ENCODE measurements at regions not wholly inside any gene's neighbourhood (a gene's known extent, or its start where the extent isn't known, plus 50 kb on each side); places are given as distances from the start of the nearest gene placed in this dataset.

GRCh38 chr11:15341587-15341986 lies 226.9 kb downstream of the INSC start:
- Histone ChIP-seq H3K4me3 (no peak overlapping the region), H3K27me3 (no peaks in the 10 kb centered on the region), H3K36me3 (no peaks in the 10 kb centered on the region), H3K4me1 (no peaks in the 10 kb centered on the region), H3K9me3 (no peaks in the 10 kb centered on the region), H3K27ac (no peak overlapping the region)
- TF ChIP-seq POLR2A (IDR thresholded peaks at IDR 0.05), result no peak
- no peak for TF ChIP-seq CTCF (IDR thresholded peaks at IDR 0.05)
- DNase-seq, result no peak

- Histone ChIP-seq H3K27me3 (no peaks in the 10 kb centered on the region), H3K9me3 (no peaks in the 10 kb centered on the region), H3K27ac (no peak overlapping the region), H3K36me3 (no peaks in the 10 kb centered on the region), H3K4me3 (no peak overlapping the region), H3K4me1 (no peaks in the 10 kb centered on the region)
- no peak for DNase-seq
- TF ChIP-seq POLR2A (IDR thresholded peaks at IDR 0.05) (no peak), CTCF (IDR thresholded peaks at IDR 0.05) (no peak)
Observed at GRCh38 chr11:15342163-15342562, 227.4 kb downstream of the INSC start.

GRCh38 chr11:15346907-15347306 lies 232.2 kb downstream of the INSC start:
- no peaks in the 10 kb centered on the region for H3K9me3 ChIP-seq
- no peaks in the 10 kb centered on the region for H3K4me1 ChIP-seq
- DNase-seq, result no peak
- H3K4me3 ChIP-seq, result no peak overlapping the region
- no peaks in the 10 kb centered on the region for H3K27me3 ChIP-seq
- no peaks in the 10 kb centered on the region for H3K36me3 ChIP-seq
- H3K27ac ChIP-seq, result no peak overlapping the region
- TF ChIP-seq POLR2A (IDR thresholded peaks at IDR 0.05) (no peak), CTCF (IDR thresholded peaks at IDR 0.05) (no peak)

GRCh38 chr11:15347969-15348734 lies 233.4 kb downstream of the INSC start:
- Histone ChIP-seq H3K27ac (no peak overlapping the region), H3K4me3 (no peak overlapping the region), H3K36me3 (no peaks in the 10 kb centered on the region), H3K27me3 (no peaks in the 10 kb centered on the region), H3K4me1 (no peaks in the 10 kb centered on the region), H3K9me3 (no peaks in the 10 kb centered on the region)
- DNase-seq, result no peak
- TF ChIP-seq POLR2A (IDR thresholded peaks at IDR 0.05) (no peak), CTCF (IDR thresholded peaks at IDR 0.05) (no peak)

- H3K36me3 ChIP-seq, result no peaks in the 10 kb centered on the region
- H3K9me3 ChIP-seq, result no peaks in the 10 kb centered on the region
- H3K27me3 ChIP-seq, result no peaks in the 10 kb centered on the region
- no peak overlapping the region for H3K4me3 ChIP-seq
- no peak overlapping the region for H3K27ac ChIP-seq
- TF ChIP-seq CTCF (IDR thresholded peaks at IDR 0.05) (no peak), POLR2A (IDR thresholded peaks at IDR 0.05) (no peak)
- DNase-seq, result no peak
- H3K4me1 ChIP-seq, result no peaks in the 10 kb centered on the region
Observed at GRCh38 chr11:15349413-15349812, 234.7 kb downstream of the INSC start.
